ENCODE measurements at regions not wholly inside any gene's neighbourhood (a gene's known extent, or its start where the extent isn't known, plus 50 kb on each side); places are given as distances from the start of the nearest gene placed in this dataset.
"Not testable (repeated sequence)": the region's sequence is repeated elsewhere in the genome, so short reads cannot be mapped to it uniquely, and the experiment has no call there.

- no peak for FAIRE-seq
Observed at GRCh38 chr7:16265863-16266458, 155.4 kb downstream of the CRPPA start.

GRCh38 chr7:16264823-16265804 lies 156.2 kb downstream of the CRPPA start:
- no peak for FAIRE-seq

GRCh38 chr7:16264036-16264819 lies 157.1 kb downstream of the CRPPA start:
- FAIRE-seq: no peak

- FAIRE-seq: not testable (repeated sequence)
Observed at GRCh38 chr7:16263377-16263776, 158.0 kb downstream of the CRPPA start.

GRCh38 chr7:16261654-16262053 lies 159.7 kb downstream of the CRPPA start:
- no peak for FAIRE-seq

GRCh38 chr7:16261100-16261499 lies 160.2 kb downstream of the CRPPA start:
- no peak for FAIRE-seq

- FAIRE-seq: no peak
Observed at GRCh38 chr7:16260236-16260728, 161.1 kb downstream of the CRPPA start.

- FAIRE-seq: not testable (repeated sequence)
Observed at GRCh38 chr7:16256419-16256818, 164.9 kb downstream of the CRPPA start.

- FAIRE-seq: not testable (repeated sequence)
Observed at GRCh38 chr7:16255952-16256351, 165.4 kb downstream of the CRPPA start.

- FAIRE-seq: not testable (repeated sequence)
Observed at GRCh38 chr7:16250655-16251054, 170.7 kb downstream of the CRPPA start.

- FAIRE-seq: not testable (repeated sequence)
Observed at GRCh38 chr7:16249204-16249603, 172.1 kb downstream of the CRPPA start.

- FAIRE-seq: not testable (repeated sequence)
Observed at GRCh38 chr7:16248556-16248955, 172.8 kb downstream of the CRPPA start.

GRCh38 chr7:16244469-16244868 lies 176.9 kb downstream of the CRPPA start:
- FAIRE-seq: no peak

- FAIRE-seq: no peak
Observed at GRCh38 chr7:16242920-16243319, 178.4 kb downstream of the CRPPA start.

GRCh38 chr7:16241017-16241416 lies 180.3 kb downstream of the CRPPA start:
- no peak for FAIRE-seq

- FAIRE-seq: no peak
Observed at GRCh38 chr7:16236381-16236780, 185.0 kb downstream of the CRPPA start.

GRCh38 chr7:16235147-16236114 lies 185.9 kb downstream of the CRPPA start:
- no peak for FAIRE-seq

GRCh38 chr7:16234493-16235146 lies 186.7 kb downstream of the CRPPA start:
- FAIRE-seq: no peak

GRCh38 chr7:16233517-16233916 lies 187.8 kb downstream of the CRPPA start:
- FAIRE-seq: no peak

GRCh38 chr7:16232273-16232672 lies 189.1 kb downstream of the CRPPA start:
- no peak for FAIRE-seq
